ENCODE measurements at regions not wholly inside any gene's neighbourhood (a gene's known extent, or its start where the extent isn't known, plus 50 kb on each side); places are given as distances from the start of the nearest gene placed in this dataset.

DNA sequence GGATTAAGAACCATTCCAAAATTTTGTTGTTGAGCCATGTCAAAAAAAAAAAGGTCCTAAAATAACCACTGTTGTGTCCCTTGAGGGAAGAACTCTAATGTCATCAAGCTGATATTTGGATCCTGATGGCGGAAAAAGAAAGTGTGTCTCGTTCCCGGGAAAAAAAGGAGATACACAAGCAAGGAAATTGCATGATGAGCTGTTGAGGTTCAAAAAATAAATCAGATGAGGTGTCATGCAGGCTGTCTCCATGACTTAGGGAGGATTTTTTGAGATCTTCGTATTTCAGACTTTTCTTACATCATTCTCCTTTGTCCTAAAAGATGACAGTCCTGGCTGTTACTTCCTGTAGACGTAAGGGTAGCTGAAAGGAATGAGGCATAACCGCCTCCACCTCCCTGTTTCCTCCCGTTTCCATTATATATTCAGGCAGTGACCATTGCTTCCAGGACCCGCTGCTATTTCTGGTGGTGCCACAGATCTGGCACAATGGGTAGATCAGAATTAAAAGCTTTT lies 117.3 kb upstream of the TNFAIP3 start:
- WGBS (ENCODE audit: insufficient coverage, insufficient replicate concordance, low lambda C conversion rate, missing lambda C conversion rate): 77% methylated on average over 8 of the region's 8 CpGs
- no peak for ATAC-seq
- ChIA-PET CTCF (interaction anchor here (0.7 to 1.7 kb wide), 5 partner anchors 9 to 195 kb away, joined by 3 to 6 read pairs (median 3); no protein-coding TSS in a partner anchor), RAD21 (ENCODE audit: unreplicated experiment) (interaction anchor here (0.6 to 1.1 kb wide), 4 partner anchors 40 to 112 kb away, joined by 3 to 4 read pairs (median 3); no protein-coding TSS in a partner anchor), SMC1A (ENCODE audit: uncharacterized antibody, unreplicated experiment) (interaction anchor here (0.6 to 3.7 kb wide), 13 partner anchors 9 to 222 kb away, joined by 3 to 20 read pairs (median 4); no protein-coding TSS in a partner anchor), POLR2A (interaction anchor here (0.6 to 1.6 kb wide), 7 partner anchors 11 to 167 kb away, joined by 3 to 6 read pairs (median 4); no protein-coding TSS in a partner anchor)
- intact Hi-C loops (cut with micrococcal nuclease; ENCODE audit: unreplicated experiment) (no loop called here), in situ Hi-C loops (cut with MboI) (no loop called here)
- Histone ChIP-seq H3K36me3 (ENCODE audit: control insufficient read depth in 2 of 2, insufficient read depth in 2 of 2, low read length in 1 of 2) (no peaks in the 10 kb centered on the region), H3K9ac (ENCODE audit: control insufficient read depth, insufficient read depth, low read length) (no peak overlapping the region), H4K20me1 (ENCODE audit: control insufficient read depth, insufficient read depth) (no peaks in the 10 kb centered on the region), H2AFZ (ENCODE audit: control insufficient read depth, low read depth, low read length) (no peak overlapping the region), H3K4me3 (no peak overlapping the region), H3K79me2 (ENCODE audit: control insufficient read depth, insufficient read depth, low read length) (no peaks in the 10 kb centered on the region), H3K27me3 (replicated peaks in 1 of 2; ENCODE audit: control insufficient read depth in 2 of 2, insufficient read depth in 2 of 2, low read length in 1 of 2) (no peaks in the 10 kb centered on the region), H3K4me2 (ENCODE audit: control insufficient read depth, insufficient read depth) (no peak overlapping the region), H3K4me1 (ENCODE audit: control insufficient read depth, insufficient read depth, low read length) (peaks cover 53% of the 10 kb centered on the region), H3K9me3 (replicated peaks; ENCODE audit: control insufficient read depth, insufficient read depth, low read length) (no peaks in the 10 kb centered on the region), H3K27ac (ENCODE audit: control insufficient read depth, insufficient read depth) (no peak overlapping the region)
- no peak for DNase-seq (ENCODE audit: low read depth, low spot score)
- FAIRE-seq: no peak
- BruUV-seq (replicated peaks): no TSS peak
- TF ChIP-seq CREM (IDR thresholded peaks at IDR 0.05; ENCODE audit: low read depth) (no peak), POU2F2 (IDR thresholded peaks at IDR 0.05; ENCODE audit: borderline replicate concordance, low read depth, low read length) (no peak), CEBPB (IDR thresholded peaks at IDR 0.05; ENCODE audit: borderline replicate concordance in 1 of 2, low read depth in 2 of 2, low read length in 2 of 2) (no peak), HDAC6 (IDR thresholded peaks at IDR 0.05; ENCODE audit: unreplicated experiment) (no peak), BHLHE40 (IDR thresholded peaks at IDR 0.05; ENCODE audit: borderline replicate concordance in 1 of 2, low read depth in 2 of 2, low read length in 1 of 2) (no peak), DPF2 (IDR thresholded peaks at IDR 0.05) (no peak), SP1 (IDR thresholded peaks at IDR 0.05; ENCODE audit: low read depth, low read length) (no peak), BMI1 (IDR thresholded peaks at IDR 0.05; ENCODE audit: borderline replicate concordance) (no peak), POLR2AphosphoS2 (IDR thresholded peaks at IDR 0.05; ENCODE audit: low read depth, low read length) (no peak), SUZ12 (IDR thresholded peaks at IDR 0.05; ENCODE audit: unreplicated experiment) (no peak), IKZF2 (IDR thresholded peaks at IDR 0.05) (no peak), CHD1 (IDR thresholded peaks at IDR 0.05; ENCODE audit: low read depth, low read length) (no peak), STAT3 (IDR thresholded peaks at IDR 0.05; ENCODE audit: low read depth, low read length) (no peak)
- TF ChIP-seq, protein P1, sequence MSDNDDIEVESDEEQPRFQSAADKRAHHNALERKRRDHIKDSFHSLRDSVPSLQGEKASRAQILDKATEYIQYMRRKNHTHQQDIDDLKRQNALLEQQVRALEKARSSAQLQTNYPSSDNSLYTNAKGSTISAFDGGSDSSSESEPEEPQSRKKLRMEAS (IDR thresholded peaks at IDR 0.05; ENCODE audit: low read depth, low read length): no peak
- TF ChIP-seq, protein P2, sequence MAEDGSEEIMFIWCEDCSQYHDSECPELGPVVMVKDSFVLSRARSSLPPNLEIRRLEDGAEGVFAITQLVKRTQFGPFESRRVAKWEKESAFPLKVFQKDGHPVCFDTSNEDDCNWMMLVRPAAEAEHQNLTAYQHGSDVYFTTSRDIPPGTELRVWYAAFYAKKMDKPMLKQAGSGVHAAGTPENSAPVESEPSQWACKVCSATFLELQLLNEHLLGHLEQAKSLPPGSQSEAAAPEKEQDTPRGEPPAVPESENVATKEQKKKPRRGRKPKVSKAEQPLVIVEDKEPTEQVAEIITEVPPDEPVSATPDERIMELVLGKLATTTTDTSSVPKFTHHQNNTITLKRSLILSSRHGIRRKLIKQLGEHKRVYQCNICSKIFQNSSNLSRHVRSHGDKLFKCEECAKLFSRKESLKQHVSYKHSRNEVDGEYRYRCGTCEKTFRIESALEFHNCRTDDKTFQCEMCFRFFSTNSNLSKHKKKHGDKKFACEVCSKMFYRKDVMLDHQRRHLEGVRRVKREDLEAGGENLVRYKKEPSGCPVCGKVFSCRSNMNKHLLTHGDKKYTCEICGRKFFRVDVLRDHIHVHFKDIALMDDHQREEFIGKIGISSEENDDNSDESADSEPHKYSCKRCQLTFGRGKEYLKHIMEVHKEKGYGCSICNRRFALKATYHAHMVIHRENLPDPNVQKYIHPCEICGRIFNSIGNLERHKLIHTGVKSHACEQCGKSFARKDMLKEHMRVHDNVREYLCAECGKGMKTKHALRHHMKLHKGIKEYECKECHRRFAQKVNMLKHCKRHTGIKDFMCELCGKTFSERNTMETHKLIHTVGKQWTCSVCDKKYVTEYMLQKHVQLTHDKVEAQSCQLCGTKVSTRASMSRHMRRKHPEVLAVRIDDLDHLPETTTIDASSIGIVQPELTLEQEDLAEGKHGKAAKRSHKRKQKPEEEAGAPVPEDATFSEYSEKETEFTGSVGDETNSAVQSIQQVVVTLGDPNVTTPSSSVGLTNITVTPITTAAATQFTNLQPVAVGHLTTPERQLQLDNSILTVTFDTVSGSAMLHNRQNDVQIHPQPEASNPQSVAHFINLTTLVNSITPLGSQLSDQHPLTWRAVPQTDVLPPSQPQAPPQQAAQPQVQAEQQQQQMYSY (CRISPR knock-in tag; IDR thresholded peaks at IDR 0.05): no peak
- TF ChIP-seq, protein P3, sequence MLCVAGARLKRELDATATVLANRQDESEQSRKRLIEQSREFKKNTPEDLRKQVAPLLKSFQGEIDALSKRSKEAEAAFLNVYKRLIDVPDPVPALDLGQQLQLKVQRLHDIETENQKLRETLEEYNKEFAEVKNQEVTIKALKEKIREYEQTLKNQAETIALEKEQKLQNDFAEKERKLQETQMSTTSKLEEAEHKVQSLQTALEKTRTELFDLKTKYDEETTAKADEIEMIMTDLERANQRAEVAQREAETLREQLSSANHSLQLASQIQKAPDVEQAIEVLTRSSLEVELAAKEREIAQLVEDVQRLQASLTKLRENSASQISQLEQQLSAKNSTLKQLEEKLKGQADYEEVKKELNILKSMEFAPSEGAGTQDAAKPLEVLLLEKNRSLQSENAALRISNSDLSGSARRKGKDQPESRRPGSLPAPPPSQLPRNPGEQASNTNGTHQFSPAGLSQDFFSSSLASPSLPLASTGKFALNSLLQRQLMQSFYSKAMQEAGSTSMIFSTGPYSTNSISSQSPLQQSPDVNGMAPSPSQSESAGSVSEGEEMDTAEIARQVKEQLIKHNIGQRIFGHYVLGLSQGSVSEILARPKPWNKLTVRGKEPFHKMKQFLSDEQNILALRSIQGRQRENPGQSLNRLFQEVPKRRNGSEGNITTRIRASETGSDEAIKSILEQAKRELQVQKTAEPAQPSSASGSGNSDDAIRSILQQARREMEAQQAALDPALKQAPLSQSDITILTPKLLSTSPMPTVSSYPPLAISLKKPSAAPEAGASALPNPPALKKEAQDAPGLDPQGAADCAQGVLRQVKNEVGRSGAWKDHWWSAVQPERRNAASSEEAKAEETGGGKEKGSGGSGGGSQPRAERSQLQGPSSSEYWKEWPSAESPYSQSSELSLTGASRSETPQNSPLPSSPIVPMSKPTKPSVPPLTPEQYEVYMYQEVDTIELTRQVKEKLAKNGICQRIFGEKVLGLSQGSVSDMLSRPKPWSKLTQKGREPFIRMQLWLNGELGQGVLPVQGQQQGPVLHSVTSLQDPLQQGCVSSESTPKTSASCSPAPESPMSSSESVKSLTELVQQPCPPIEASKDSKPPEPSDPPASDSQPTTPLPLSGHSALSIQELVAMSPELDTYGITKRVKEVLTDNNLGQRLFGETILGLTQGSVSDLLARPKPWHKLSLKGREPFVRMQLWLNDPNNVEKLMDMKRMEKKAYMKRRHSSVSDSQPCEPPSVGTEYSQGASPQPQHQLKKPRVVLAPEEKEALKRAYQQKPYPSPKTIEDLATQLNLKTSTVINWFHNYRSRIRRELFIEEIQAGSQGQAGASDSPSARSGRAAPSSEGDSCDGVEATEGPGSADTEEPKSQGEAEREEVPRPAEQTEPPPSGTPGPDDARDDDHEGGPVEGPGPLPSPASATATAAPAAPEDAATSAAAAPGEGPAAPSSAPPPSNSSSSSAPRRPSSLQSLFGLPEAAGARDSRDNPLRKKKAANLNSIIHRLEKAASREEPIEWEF (IDR thresholded peaks at IDR 0.05; ENCODE audit: insufficient replicate concordance, low read depth, low read length): no peak
